ENCODE measurements at regions not wholly inside any gene's neighbourhood (a gene's known extent, or its start where the extent isn't known, plus 50 kb on each side); places are given as distances from the start of the nearest gene placed in this dataset.

- no peaks in the 10 kb centered on the region for H3K9me3 ChIP-seq (ENCODE audit: control insufficient read depth in 5 of 5, low read length in 5 of 5)
- H3K27ac ChIP-seq (ENCODE audit: low read depth, low read length): no peak overlapping the region
- H3K36me3 ChIP-seq (ENCODE audit: control insufficient read depth in 5 of 5, insufficient read depth in 5 of 5, low read length in 5 of 5): no peaks in the 10 kb centered on the region
- no peaks in the 10 kb centered on the region for H3K27me3 ChIP-seq (ENCODE audit: control insufficient read depth in 5 of 5, insufficient read depth in 4 of 5, low read length in 5 of 5)
- H3K9ac ChIP-seq (ENCODE audit: low read length in 5 of 5): no peak overlapping the region
- no peak overlapping the region for H3K4me3 ChIP-seq (ENCODE audit: low read depth in 1 of 5, low read length in 5 of 5)
- H3K4me1 ChIP-seq (ENCODE audit: control insufficient read depth in 5 of 5, insufficient read depth in 5 of 5, low read length in 5 of 5): peaks cover 0 to 7% (median 0%) of the 10 kb centered on the region in 5 donors
These were observed 161.0 kb upstream of the ATXN1 start for GRCh38 chr6:16922282-16922681.

- H3K9me3 ChIP-seq (ENCODE audit: control insufficient read depth in 5 of 5, low read length in 5 of 5): no peaks in the 10 kb centered on the region
- no peaks in the 10 kb centered on the region for H3K36me3 ChIP-seq (ENCODE audit: control insufficient read depth in 5 of 5, insufficient read depth in 5 of 5, low read length in 5 of 5)
- H3K9ac ChIP-seq (ENCODE audit: low read length in 5 of 5): no peak overlapping the region
- no peak overlapping the region for H3K4me3 ChIP-seq (ENCODE audit: low read depth in 1 of 5, low read length in 5 of 5)
- H3K4me1 ChIP-seq (ENCODE audit: control insufficient read depth in 5 of 5, insufficient read depth in 5 of 5, low read length in 5 of 5): peaks cover 0 to 7% (median 0%) of the 10 kb centered on the region in 5 donors
- no peak overlapping the region for H3K27ac ChIP-seq (ENCODE audit: low read depth, low read length)
- no peaks in the 10 kb centered on the region for H3K27me3 ChIP-seq (ENCODE audit: control insufficient read depth in 5 of 5, insufficient read depth in 4 of 5, low read length in 5 of 5)
These were observed 160.3 kb upstream of the ATXN1 start for GRCh38 chr6:16921399-16922110.

DNA sequence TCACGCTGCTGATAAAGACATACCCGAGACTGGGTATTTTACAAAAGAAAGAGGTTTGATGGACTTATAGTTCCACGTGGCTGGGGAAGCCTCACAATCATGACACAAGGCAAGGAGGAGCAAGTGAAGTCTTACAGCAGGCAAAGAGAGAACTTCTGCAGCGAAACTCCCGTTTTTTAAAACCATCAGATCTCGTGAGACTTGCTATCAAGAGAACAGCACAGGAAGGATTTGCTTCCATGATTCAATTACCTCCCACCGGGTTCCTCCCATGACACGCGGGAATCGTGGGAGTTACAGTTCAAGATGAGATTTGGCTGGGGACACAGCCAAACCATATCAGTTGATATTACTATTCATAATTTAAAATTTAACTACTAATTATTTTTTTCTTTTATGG, 157.3 kb upstream of the ATXN1 start:
- H3K4me3 ChIP-seq (ENCODE audit: low read depth in 1 of 5, low read length in 5 of 5): no peak overlapping the region
- peaks cover 0 to 12% (median 8%) of the 10 kb centered on the region in 5 donors for H3K9me3 ChIP-seq (ENCODE audit: control insufficient read depth in 5 of 5, low read length in 5 of 5)
- H3K9ac ChIP-seq (ENCODE audit: low read length in 5 of 5): no peak overlapping the region
- H3K4me1 ChIP-seq (ENCODE audit: control insufficient read depth in 5 of 5, insufficient read depth in 5 of 5, low read length in 5 of 5): peaks cover 0 to 7% (median 0%) of the 10 kb centered on the region in 5 donors
- H3K36me3 ChIP-seq (ENCODE audit: control insufficient read depth in 5 of 5, insufficient read depth in 5 of 5, low read length in 5 of 5): no peaks in the 10 kb centered on the region
- no peak overlapping the region for H3K27ac ChIP-seq (ENCODE audit: low read depth, low read length)
- no peaks in the 10 kb centered on the region for H3K27me3 ChIP-seq (ENCODE audit: control insufficient read depth in 5 of 5, insufficient read depth in 4 of 5, low read length in 5 of 5)

DNA sequence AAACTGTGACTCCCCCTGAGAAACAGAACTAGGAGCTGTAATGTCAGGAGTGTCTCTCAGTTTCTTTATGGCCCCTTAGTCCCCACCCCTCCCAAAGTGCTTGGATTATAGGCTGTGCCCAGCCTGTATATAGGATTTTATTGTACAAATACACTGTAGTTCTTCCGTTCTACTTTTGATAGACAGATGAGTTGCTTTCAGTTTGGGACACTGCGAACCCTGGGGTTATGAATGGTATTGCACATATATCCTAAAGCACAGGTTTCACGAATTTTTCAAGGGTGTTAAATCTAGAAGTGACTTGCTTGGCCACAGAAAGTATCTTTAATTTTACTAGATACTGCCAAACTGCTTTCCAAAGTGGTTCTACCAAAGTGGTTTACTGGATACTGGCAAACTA, 152.9 kb upstream of the ATXN1 start:
- Histone ChIP-seq H3K9ac (ENCODE audit: low read length in 5 of 5) (no peak overlapping the region), H3K4me3 (ENCODE audit: low read depth in 1 of 5, low read length in 5 of 5) (no peak overlapping the region), H3K27me3 (ENCODE audit: control insufficient read depth in 5 of 5, insufficient read depth in 4 of 5, low read length in 5 of 5) (no peaks in the 10 kb centered on the region), H3K9me3 (ENCODE audit: control insufficient read depth in 5 of 5, low read length in 5 of 5) (peaks cover 0 to 21% (median 14%) of the 10 kb centered on the region in 5 donors), H3K27ac (ENCODE audit: low read depth, low read length) (no peak overlapping the region), H3K36me3 (ENCODE audit: control insufficient read depth in 5 of 5, insufficient read depth in 5 of 5, low read length in 5 of 5) (no peaks in the 10 kb centered on the region), H3K4me1 (ENCODE audit: control insufficient read depth in 5 of 5, insufficient read depth in 5 of 5, low read length in 5 of 5) (no peaks in the 10 kb centered on the region)

- no peak overlapping the region for H3K27ac ChIP-seq (ENCODE audit: low read depth, low read length)
- peaks cover 0 to 21% (median 14%) of the 10 kb centered on the region in 5 donors for H3K9me3 ChIP-seq (ENCODE audit: control insufficient read depth in 5 of 5, low read length in 5 of 5)
- no peaks in the 10 kb centered on the region for H3K4me1 ChIP-seq (ENCODE audit: control insufficient read depth in 5 of 5, insufficient read depth in 5 of 5, low read length in 5 of 5)
- H3K9ac ChIP-seq (ENCODE audit: low read length in 5 of 5): no peak overlapping the region
- H3K36me3 ChIP-seq (ENCODE audit: control insufficient read depth in 5 of 5, insufficient read depth in 5 of 5, low read length in 5 of 5): no peaks in the 10 kb centered on the region
- no peaks in the 10 kb centered on the region for H3K27me3 ChIP-seq (ENCODE audit: control insufficient read depth in 5 of 5, insufficient read depth in 4 of 5, low read length in 5 of 5)
- H3K4me3 ChIP-seq (ENCODE audit: low read depth in 1 of 5, low read length in 5 of 5): no peak overlapping the region
These were observed 151.5 kb upstream of the ATXN1 start for GRCh38 chr6:16912756-16913155.

GRCh38 chr6:16911088-16911487, 149.8 kb upstream of the ATXN1 start:
- H3K27me3 ChIP-seq (ENCODE audit: control insufficient read depth in 5 of 5, insufficient read depth in 4 of 5, low read length in 5 of 5): no peaks in the 10 kb centered on the region
- H3K36me3 ChIP-seq (ENCODE audit: control insufficient read depth in 5 of 5, insufficient read depth in 5 of 5, low read length in 5 of 5): no peaks in the 10 kb centered on the region
- H3K9ac ChIP-seq (ENCODE audit: low read length in 5 of 5): no peak overlapping the region
- no peak overlapping the region for H3K27ac ChIP-seq (ENCODE audit: low read depth, low read length)
- no peak overlapping the region for H3K4me3 ChIP-seq (ENCODE audit: low read depth in 1 of 5, low read length in 5 of 5)
- peaks cover 0 to 21% (median 14%) of the 10 kb centered on the region in 5 donors for H3K9me3 ChIP-seq (ENCODE audit: control insufficient read depth in 5 of 5, low read length in 5 of 5)
- no peaks in the 10 kb centered on the region for H3K4me1 ChIP-seq (ENCODE audit: control insufficient read depth in 5 of 5, insufficient read depth in 5 of 5, low read length in 5 of 5)

DNA sequence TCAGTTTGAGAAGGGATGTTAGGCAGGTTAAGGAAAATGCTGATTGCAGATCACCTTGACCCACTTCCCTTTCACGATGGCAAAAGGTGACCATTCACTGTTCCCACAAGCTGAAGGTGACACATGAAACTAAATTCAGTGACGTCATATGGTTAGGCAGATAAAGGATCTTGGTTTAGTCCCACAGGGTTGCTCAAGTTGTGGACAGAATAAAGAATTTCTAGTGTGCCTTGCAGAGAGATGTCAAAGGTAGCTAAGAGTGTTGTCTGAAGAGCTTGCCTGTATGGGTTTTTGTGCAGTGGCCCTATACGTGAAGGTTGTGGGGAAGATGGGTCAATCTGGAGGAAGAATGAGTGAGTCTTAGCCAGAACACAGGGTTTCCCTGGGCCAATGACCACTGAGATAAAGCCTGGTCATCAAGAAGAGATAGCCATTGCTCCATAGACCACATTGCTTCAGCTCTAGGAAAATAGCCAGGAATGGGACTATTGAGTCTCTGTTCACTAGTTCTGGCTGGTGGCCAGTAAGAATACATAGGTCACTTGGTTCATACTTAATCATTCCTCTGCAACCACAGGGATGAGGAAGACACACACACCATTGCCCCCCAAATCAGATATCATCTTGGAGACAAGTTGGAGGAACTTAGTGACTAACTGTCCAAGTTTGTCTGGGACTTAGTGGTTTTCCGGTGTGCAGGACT, 148.5 kb upstream of the ATXN1 start:
- no peak overlapping the region for H3K9ac ChIP-seq (ENCODE audit: low read length in 5 of 5)
- H3K4me1 ChIP-seq (ENCODE audit: control insufficient read depth in 5 of 5, insufficient read depth in 5 of 5, low read length in 5 of 5): no peaks in the 10 kb centered on the region
- no peak overlapping the region for H3K27ac ChIP-seq (ENCODE audit: low read depth, low read length)
- no peak overlapping the region for H3K4me3 ChIP-seq (ENCODE audit: low read depth in 1 of 5, low read length in 5 of 5)
- H3K9me3 ChIP-seq (ENCODE audit: control insufficient read depth in 5 of 5, low read length in 5 of 5): peaks cover 0 to 21% (median 14%) of the 10 kb centered on the region in 5 donors
- no peaks in the 10 kb centered on the region for H3K27me3 ChIP-seq (ENCODE audit: control insufficient read depth in 5 of 5, insufficient read depth in 4 of 5, low read length in 5 of 5)
- no peaks in the 10 kb centered on the region for H3K36me3 ChIP-seq (ENCODE audit: control insufficient read depth in 5 of 5, insufficient read depth in 5 of 5, low read length in 5 of 5)

DNA sequence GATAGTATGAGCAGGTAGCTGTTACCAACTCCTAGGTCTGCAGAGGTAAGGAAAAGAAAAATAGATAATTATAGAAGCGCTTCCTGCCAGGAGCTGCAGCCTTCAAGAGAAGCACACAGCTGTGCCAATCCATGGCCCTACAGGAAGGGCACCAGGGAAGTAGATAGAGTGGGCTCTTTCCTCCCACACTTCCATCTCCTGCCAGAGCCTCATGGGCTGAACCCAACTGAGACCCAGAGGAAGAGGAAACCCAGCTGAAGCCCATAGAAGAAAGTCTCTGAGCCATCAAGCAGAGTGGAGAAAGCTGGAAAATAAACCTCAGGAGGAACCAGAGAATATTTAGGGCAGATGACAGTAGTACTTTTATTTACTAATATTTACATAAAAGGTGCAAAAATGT, 146.7 kb upstream of the ATXN1 start:
- Histone ChIP-seq H3K36me3 (ENCODE audit: control insufficient read depth in 5 of 5, insufficient read depth in 5 of 5, low read length in 5 of 5) (no peaks in the 10 kb centered on the region), H3K9ac (ENCODE audit: low read length in 5 of 5) (no peak overlapping the region), H3K9me3 (ENCODE audit: control insufficient read depth in 5 of 5, low read length in 5 of 5) (peaks cover 0 to 5% (median 4%) of the 10 kb centered on the region in 5 donors), H3K4me1 (ENCODE audit: control insufficient read depth in 5 of 5, insufficient read depth in 5 of 5, low read length in 5 of 5) (peaks cover 0 to 6% (median 0%) of the 10 kb centered on the region in 5 donors), H3K27me3 (ENCODE audit: control insufficient read depth in 5 of 5, insufficient read depth in 4 of 5, low read length in 5 of 5) (no peaks in the 10 kb centered on the region), H3K4me3 (ENCODE audit: low read depth in 1 of 5, low read length in 5 of 5) (no peak overlapping the region), H3K27ac (ENCODE audit: low read depth, low read length) (no peak overlapping the region)

DNA sequence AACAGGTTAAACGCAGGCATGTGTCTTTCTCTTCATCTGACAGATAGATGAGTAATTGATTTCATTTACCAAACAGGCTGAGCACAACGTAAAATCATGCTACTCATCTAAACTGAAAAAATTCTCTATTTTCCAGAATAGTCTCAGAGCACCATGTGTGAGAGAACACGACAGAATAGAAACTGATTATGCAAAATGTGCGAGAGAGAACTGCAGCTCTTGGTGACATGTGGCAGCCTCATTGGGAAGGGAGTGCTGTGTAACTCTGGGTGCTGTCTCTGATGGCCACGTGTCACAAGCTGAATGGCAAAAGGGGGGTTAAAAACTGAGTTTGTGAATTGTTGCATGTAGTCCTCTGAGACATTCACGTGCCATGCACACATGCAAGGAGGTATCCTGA, 143.7 kb upstream of the ATXN1 start:
- Histone ChIP-seq H3K4me3 (ENCODE audit: low read depth in 1 of 5, low read length in 5 of 5) (no peak overlapping the region), H3K9me3 (ENCODE audit: control insufficient read depth in 5 of 5, low read length in 5 of 5) (no peaks in the 10 kb centered on the region), H3K4me1 (ENCODE audit: control insufficient read depth in 5 of 5, insufficient read depth in 5 of 5, low read length in 5 of 5) (peaks cover 0 to 13% (median 9%) of the 10 kb centered on the region in 5 donors), H3K9ac (ENCODE audit: low read length in 5 of 5) (no peak overlapping the region), H3K27ac (ENCODE audit: low read depth, low read length) (no peak overlapping the region), H3K27me3 (ENCODE audit: control insufficient read depth in 5 of 5, insufficient read depth in 4 of 5, low read length in 5 of 5) (no peaks in the 10 kb centered on the region), H3K36me3 (ENCODE audit: control insufficient read depth in 5 of 5, insufficient read depth in 5 of 5, low read length in 5 of 5) (no peaks in the 10 kb centered on the region)

GRCh38 chr6:16903470-16903869, 142.2 kb upstream of the ATXN1 start:
- no peak overlapping the region for H3K27ac ChIP-seq (ENCODE audit: low read depth, low read length)
- H3K36me3 ChIP-seq (ENCODE audit: control insufficient read depth in 5 of 5, insufficient read depth in 5 of 5, low read length in 5 of 5): no peaks in the 10 kb centered on the region
- H3K9me3 ChIP-seq (ENCODE audit: control insufficient read depth in 5 of 5, low read length in 5 of 5): no peaks in the 10 kb centered on the region
- H3K4me1 ChIP-seq (ENCODE audit: control insufficient read depth in 5 of 5, insufficient read depth in 5 of 5, low read length in 5 of 5): peaks cover 0 to 13% (median 9%) of the 10 kb centered on the region in 5 donors
- no peak overlapping the region for H3K4me3 ChIP-seq (ENCODE audit: low read depth in 1 of 5, low read length in 5 of 5)
- no peaks in the 10 kb centered on the region for H3K27me3 ChIP-seq (ENCODE audit: control insufficient read depth in 5 of 5, insufficient read depth in 4 of 5, low read length in 5 of 5)
- H3K9ac ChIP-seq (ENCODE audit: low read length in 5 of 5): no peak overlapping the region

Data from subcutaneous abdominal adipose tissue (tissue), 5 donors.